Panc1 (cell line): ENCODE measurements at regions not wholly inside any gene's neighbourhood (a gene's known extent, or its start where the extent isn't known, plus 50 kb on each side); places are given as distances from the start of the nearest gene placed in this dataset.

Source experiments
- ATAC-seq: fragments of 200-7000 bp; cut with Tn5 transposase; 2 replicates; pipeline ENCODE4 v1.9.1; 2020; ENCODE audit warnings: mild to moderate bottlenecking, moderate library complexity
- BruUV-seq: library from RNA; stranded (reverse); fragments of 400-500 nt; replicated peaks from 2 replicates; lab custom pipeline; 2021; lab: Mats Ljungman, UMichigan
- CTCF ChIA-PET: fragments of 300-600 bp; sonication (Branson Sonifier 250); formaldehyde crosslinking; loops from one replicate; lab custom pipeline; 2022; ENCODE audit warnings: antibody characterized with exemption; lab: Charles Lee
- POLR2A ChIA-PET: fragments of 300-600 bp; sonication (Branson Sonifier 250); formaldehyde crosslinking; loops from one replicate; lab custom pipeline; 2022; ENCODE audit warnings: antibody characterized with exemption; lab: Charles Lee
- DNase-seq: peaks from one replicate; pipeline ENCODE4 v3.0.0-alpha.2; 2010; ENCODE audit warnings: low read depth, low spot score
- H3K27ac ChIP-seq: 2 replicates; pipeline ENCODE4 v1.5.1; 2011; ENCODE audit warnings: mild to moderate bottlenecking, low read length, inconsistent platforms
- H3K27me3 ChIP-seq: fragments of 200-500 bp; sonication (Bioruptor generic); 2 replicates; pipeline ENCODE4 v1.6.0; 2014; ENCODE audit warnings: low read length, inconsistent platforms; ENCODE audit not compliant: control insufficient read depth, insufficient read depth
- H3K36me3 ChIP-seq: fragments of 200-500 bp; sonication (Bioruptor generic); 2 replicates; pipeline ENCODE4 v1.5.1; 2014; ENCODE audit warnings: inconsistent platforms, mild to moderate bottlenecking, low read length, moderate library complexity; ENCODE audit not compliant: control insufficient read depth, insufficient read depth
- H3K4me1 ChIP-seq: 2 replicates; pipeline ENCODE4 v1.5.1; 2011; ENCODE audit warnings: inconsistent platforms, mild to moderate bottlenecking, low read length, moderate library complexity; ENCODE audit not compliant: control insufficient read depth, insufficient read depth
- H3K4me3 ChIP-seq, 2 experiments: 2 replicates each; pipeline ENCODE4 v1.5.1; 2011 to 2012; ENCODE audit warnings: low read depth in 2 of 2, low read length in 2 of 2, mild to moderate bottlenecking in 2 of 2, inconsistent platforms in 1 of 2, moderate library complexity in 1 of 2
- H3K9me3 ChIP-seq: fragments of 200-500 bp; sonication (Bioruptor generic); 2 replicates; pipeline ENCODE4 v1.5.1; 2014; ENCODE audit warnings: low read depth, mild to moderate bottlenecking, inconsistent platforms, low read length, moderate library complexity; ENCODE audit not compliant: control insufficient read depth, insufficient read depth
- POLR2AphosphoS5 ChIP-seq: IDR thresholded peaks from 2 replicates; pipeline ENCODE4 v1.6.1; 2012; ENCODE audit warnings: mild to moderate bottlenecking, low read depth, low read length, moderate library complexity
- SIN3A ChIP-seq: IDR thresholded peaks from 2 replicates; pipeline ENCODE4 v1.6.1; 2012; ENCODE audit warnings: low read depth, mild to moderate bottlenecking, low read length, moderate library complexity, borderline replicate concordance; ENCODE audit not compliant: insufficient read depth
- TCF7L2 ChIP-seq: IDR thresholded peaks from 2 replicates; pipeline ENCODE4 v1.6.1; 2011; ENCODE audit warnings: mild to moderate bottlenecking, low read depth, low read length, inconsistent platforms
- in situ Hi-C: cut with HindIII; loops from 2 replicates; pipeline ENCODE4 v1.10.0; 2016; ENCODE audit warnings: low sequenced_read_pairs, low pct_unique_long_range_greater_than_20kb
- intact Hi-C: fragments of 100-400 bp; cut with micrococcal nuclease; formaldehyde crosslinking; loops from one replicate; pipeline ENCODE4 v1.10.0; 2022; ENCODE audit not compliant: unreplicated experiment
- TF ChIP-seq, protein P1 (sequence below), 2 experiments: IDR thresholded peaks; 2 replicates each; pipeline ENCODE4 v1.6.1; 2011 to 2012; ENCODE audit warnings: low read depth in 2 of 2, control low read depth in 1 of 2, low read length in 1 of 2, mild to moderate bottlenecking in 1 of 2, moderate library complexity in 1 of 2; ENCODE audit not compliant: insufficient read depth in 1 of 2
- TF ChIP-seq, protein P2 (sequence below): fragments of 450-650 bp; IDR thresholded peaks from 2 replicates; pipeline ENCODE4 v1.5.1; 2017; ENCODE audit warnings: mild to moderate bottlenecking

DNA sequence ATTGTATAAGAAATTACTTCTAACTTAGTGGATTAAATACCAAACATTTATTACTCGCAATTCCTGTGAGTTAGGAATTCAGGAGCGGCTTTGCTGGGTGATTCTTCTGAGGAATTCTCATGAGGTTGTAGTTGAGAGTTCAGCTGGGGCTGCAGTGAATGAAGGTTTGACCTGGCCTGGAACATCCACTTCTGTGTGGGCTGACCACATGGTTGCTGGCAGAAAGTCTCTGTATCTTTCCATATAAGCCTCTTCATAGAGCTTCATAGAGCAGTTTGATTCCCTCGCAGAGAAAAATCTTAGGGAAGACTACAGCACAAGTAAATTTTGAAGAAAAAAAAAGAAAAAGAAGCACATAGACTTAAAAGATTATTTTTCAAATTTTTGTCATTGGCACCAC lies 339.7 kb upstream of the NWD2 start:
- POLR2A ChIA-PET, result no interaction called here
- no peaks in the 10 kb centered on the region for H3K27me3 ChIP-seq
- ATAC-seq (no peak), DNase-seq (no peak)
- H3K27ac ChIP-seq, result no peak overlapping the region
- no TSS peak for BruUV-seq
- intact Hi-C loops, result no loop called here
- no peaks in the 10 kb centered on the region for H3K4me1 ChIP-seq
- H3K4me3 ChIP-seq, result no peak overlapping the region
- CTCF ChIA-PET, result no interaction called here
- in situ Hi-C loops, result no loop called here
- H3K36me3 ChIP-seq, result no peaks in the 10 kb centered on the region
- TF ChIP-seq TCF7L2 (no peak), POLR2AphosphoS5 (no peak), SIN3A (no peak)
- TF ChIP-seq, protein P1, sequence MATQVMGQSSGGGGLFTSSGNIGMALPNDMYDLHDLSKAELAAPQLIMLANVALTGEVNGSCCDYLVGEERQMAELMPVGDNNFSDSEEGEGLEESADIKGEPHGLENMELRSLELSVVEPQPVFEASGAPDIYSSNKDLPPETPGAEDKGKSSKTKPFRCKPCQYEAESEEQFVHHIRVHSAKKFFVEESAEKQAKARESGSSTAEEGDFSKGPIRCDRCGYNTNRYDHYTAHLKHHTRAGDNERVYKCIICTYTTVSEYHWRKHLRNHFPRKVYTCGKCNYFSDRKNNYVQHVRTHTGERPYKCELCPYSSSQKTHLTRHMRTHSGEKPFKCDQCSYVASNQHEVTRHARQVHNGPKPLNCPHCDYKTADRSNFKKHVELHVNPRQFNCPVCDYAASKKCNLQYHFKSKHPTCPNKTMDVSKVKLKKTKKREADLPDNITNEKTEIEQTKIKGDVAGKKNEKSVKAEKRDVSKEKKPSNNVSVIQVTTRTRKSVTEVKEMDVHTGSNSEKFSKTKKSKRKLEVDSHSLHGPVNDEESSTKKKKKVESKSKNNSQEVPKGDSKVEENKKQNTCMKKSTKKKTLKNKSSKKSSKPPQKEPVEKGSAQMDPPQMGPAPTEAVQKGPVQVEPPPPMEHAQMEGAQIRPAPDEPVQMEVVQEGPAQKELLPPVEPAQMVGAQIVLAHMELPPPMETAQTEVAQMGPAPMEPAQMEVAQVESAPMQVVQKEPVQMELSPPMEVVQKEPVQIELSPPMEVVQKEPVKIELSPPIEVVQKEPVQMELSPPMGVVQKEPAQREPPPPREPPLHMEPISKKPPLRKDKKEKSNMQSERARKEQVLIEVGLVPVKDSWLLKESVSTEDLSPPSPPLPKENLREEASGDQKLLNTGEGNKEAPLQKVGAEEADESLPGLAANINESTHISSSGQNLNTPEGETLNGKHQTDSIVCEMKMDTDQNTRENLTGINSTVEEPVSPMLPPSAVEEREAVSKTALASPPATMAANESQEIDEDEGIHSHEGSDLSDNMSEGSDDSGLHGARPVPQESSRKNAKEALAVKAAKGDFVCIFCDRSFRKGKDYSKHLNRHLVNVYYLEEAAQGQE (IDR thresholded peaks at IDR 0.05; ENCODE audit: insufficient read depth in 1 of 2, low read depth in 2 of 2, low read length in 1 of 2), result no peak
- TF ChIP-seq, protein P2, sequence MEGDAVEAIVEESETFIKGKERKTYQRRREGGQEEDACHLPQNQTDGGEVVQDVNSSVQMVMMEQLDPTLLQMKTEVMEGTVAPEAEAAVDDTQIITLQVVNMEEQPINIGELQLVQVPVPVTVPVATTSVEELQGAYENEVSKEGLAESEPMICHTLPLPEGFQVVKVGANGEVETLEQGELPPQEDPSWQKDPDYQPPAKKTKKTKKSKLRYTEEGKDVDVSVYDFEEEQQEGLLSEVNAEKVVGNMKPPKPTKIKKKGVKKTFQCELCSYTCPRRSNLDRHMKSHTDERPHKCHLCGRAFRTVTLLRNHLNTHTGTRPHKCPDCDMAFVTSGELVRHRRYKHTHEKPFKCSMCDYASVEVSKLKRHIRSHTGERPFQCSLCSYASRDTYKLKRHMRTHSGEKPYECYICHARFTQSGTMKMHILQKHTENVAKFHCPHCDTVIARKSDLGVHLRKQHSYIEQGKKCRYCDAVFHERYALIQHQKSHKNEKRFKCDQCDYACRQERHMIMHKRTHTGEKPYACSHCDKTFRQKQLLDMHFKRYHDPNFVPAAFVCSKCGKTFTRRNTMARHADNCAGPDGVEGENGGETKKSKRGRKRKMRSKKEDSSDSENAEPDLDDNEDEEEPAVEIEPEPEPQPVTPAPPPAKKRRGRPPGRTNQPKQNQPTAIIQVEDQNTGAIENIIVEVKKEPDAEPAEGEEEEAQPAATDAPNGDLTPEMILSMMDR, result no peak
- no peaks in the 10 kb centered on the region for H3K9me3 ChIP-seq

DNA sequence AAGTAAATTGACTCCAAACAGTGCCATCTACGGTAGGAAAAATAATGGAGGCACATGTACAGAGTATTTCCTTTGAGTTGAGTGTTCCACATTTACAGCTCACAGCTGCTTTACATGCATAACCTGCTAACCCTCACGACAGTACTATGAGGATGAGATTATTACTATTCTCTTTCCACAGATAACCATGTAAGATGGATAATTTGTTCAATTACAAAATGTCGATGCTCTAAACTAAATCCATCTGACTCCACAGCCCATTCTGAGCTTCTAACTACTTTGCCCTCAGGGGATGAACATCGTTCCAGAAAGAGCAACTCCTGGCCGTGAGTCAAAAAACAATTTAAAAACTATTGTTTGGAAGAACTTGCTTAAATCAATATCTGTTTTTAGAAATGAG lies 330.4 kb upstream of the NWD2 start:
- ATAC-seq, result no peak
- no peaks in the 10 kb centered on the region for H3K9me3 ChIP-seq
- ChIA-PET CTCF (interaction anchor here (0.6 kb wide), 1 partner anchor 296 kb away, joined by 3 read pairs; no protein-coding TSS in a partner anchor), POLR2A (no interaction called here)
- no peaks in the 10 kb centered on the region for H3K27me3 ChIP-seq
- no peak overlapping the region for H3K27ac ChIP-seq
- intact Hi-C loops, result no loop called here
- no peak overlapping the region for H3K4me3 ChIP-seq
- TF ChIP-seq, protein P1 (IDR thresholded peaks at IDR 0.05; ENCODE audit: insufficient read depth in 1 of 2, low read depth in 2 of 2, low read length in 1 of 2), result no peak
- TF ChIP-seq, protein P2, result no peak
- TF ChIP-seq TCF7L2 (no peak), SIN3A (no peak), POLR2AphosphoS5 (no peak)
- no peaks in the 10 kb centered on the region for H3K4me1 ChIP-seq
- no peak for DNase-seq
- in situ Hi-C loops, result no loop called here
- H3K36me3 ChIP-seq, result no peaks in the 10 kb centered on the region
- no TSS peak for BruUV-seq
